Ammon's horn (tissue), 1 donor: ENCODE measurements at regions not wholly inside any gene's neighbourhood (a gene's known extent, or its start where the extent isn't known, plus 50 kb on each side); places are given as distances from the start of the nearest gene placed in this dataset.
"Not testable (repeated sequence)": the region's sequence is repeated elsewhere in the genome, so short reads cannot be mapped to it uniquely, and the experiment has no call there.

Experiments used
- DNase-seq: peaks from one replicate; pipeline ENCODE4 v3.0.0-alpha.2; 2016; ENCODE audit warnings: low spot score

GRCh38 chr5:18461766-18462165 is 827.5 kb downstream of the TAF11L14 start:
- DNase-seq, result no peak

GRCh38 chr5:18465833-18466681 is 831.8 kb downstream of the TAF11L14 start:
- peak; percentile 80 for DNase-seq

GRCh38 chr5:18466731-18467130 is 832.5 kb downstream of the TAF11L14 start:
- no peak for DNase-seq

GRCh38 chr5:18471791-18472190 is 837.5 kb downstream of the TAF11L14 start:
- DNase-seq, result not testable (repeated sequence)

GRCh38 chr5:18483451-18483850 is 849.2 kb downstream of the TAF11L14 start:
- no peak for DNase-seq

GRCh38 chr5:18487928-18488480 is 853.7 kb downstream of the TAF11L14 start:
- DNase-seq, result no peak

- DNase-seq, result no peak
Observed at GRCh38 chr5:18489703-18490102, 855.4 kb downstream of the TAF11L14 start.

GRCh38 chr5:18491349-18491748 is 857.1 kb downstream of the TAF11L14 start:
- DNase-seq, result no peak

GRCh38 chr5:18495157-18495556 is 860.9 kb downstream of the TAF11L14 start:
- DNase-seq, result no peak

GRCh38 chr5:18496041-18496440 is 861.8 kb downstream of the TAF11L14 start:
- DNase-seq, result no peak

GRCh38 chr5:18497089-18497488 is 862.8 kb downstream of the TAF11L14 start:
- no peak for DNase-seq

GRCh38 chr5:18503797-18504328 is 869.6 kb downstream of the TAF11L14 start:
- no peak for DNase-seq

GRCh38 chr5:18507114-18507513 is 872.9 kb downstream of the TAF11L14 start:
- DNase-seq, result no peak

GRCh38 chr5:18517641-18518380 is 883.6 kb downstream of the TAF11L14 start:
- no peak for DNase-seq

GRCh38 chr5:18523380-18523779 is 889.1 kb downstream of the TAF11L14 start:
- DNase-seq, result no peak

- no peak for DNase-seq
Observed at GRCh38 chr5:18526792-18527405, 892.6 kb downstream of the TAF11L14 start.

GRCh38 chr5:18533137-18533536 is 898.9 kb downstream of the TAF11L14 start:
- no peak for DNase-seq

- no peak for DNase-seq
Observed at GRCh38 chr5:18534119-18534518, 899.9 kb downstream of the TAF11L14 start.

- not testable (repeated sequence) for DNase-seq
Observed at GRCh38 chr5:18535753-18536152, 901.5 kb downstream of the TAF11L14 start.

GRCh38 chr5:18544421-18544820 is 910.2 kb downstream of the TAF11L14 start:
- DNase-seq, result no peak

GRCh38 chr5:18546591-18546990 is 912.3 kb downstream of the TAF11L14 start:
- DNase-seq, result no peak

- DNase-seq, result no peak
Observed at GRCh38 chr5:18551716-18552115, 917.5 kb downstream of the TAF11L14 start.
